Tibial nerve (tissue), 3 donors: ENCODE measurements at regions not wholly inside any gene's neighbourhood (a gene's known extent, or its start where the extent isn't known, plus 50 kb on each side); places are given as distances from the start of the nearest gene placed in this dataset.

Source experiments
- POLR2A ChIP-seq, 2 donors: fragments of 450-650 bp; IDR thresholded peaks; one replicate each; pipeline ENCODE4 v1.6.1; 2017; ENCODE audit warnings: antibody characterized with exemption in 2 of 2, mild to moderate bottlenecking in 2 of 2, moderate library complexity in 2 of 2
- TF ChIP-seq, protein P1 (sequence below), 5 experiments: fragments of 200-600 bp in 3 of 5; fragments of 450-650 bp in 2 of 5; sonication (generic) in 3 of 5; IDR thresholded peaks; one replicate each; pipeline ENCODE4 v1.5.1; 2016 to 2019; ENCODE audit warnings: antibody characterized with exemption in 5 of 5, mild to moderate bottlenecking in 3 of 5, moderate library complexity in 2 of 5

DNA sequence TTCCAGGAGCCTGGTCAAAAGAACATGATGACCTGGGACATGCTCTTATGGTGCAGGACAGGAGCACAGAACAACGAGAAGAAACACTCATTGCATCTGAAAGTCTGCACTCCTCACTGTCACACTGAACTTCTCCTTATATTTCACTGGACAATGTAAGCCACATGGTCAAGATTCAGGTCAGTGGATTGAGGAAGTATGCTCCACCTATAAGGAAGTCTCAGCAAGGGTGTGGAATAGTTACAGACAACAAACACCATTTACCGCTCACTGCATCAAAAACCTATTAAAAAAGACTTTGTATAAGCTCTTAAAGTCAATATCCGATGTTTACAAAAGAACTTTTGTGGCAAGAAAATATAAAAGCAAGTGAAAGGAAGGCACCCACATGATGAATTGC is 153.1 kb upstream of the FOXG1 start:
- TF ChIP-seq, protein P1, sequence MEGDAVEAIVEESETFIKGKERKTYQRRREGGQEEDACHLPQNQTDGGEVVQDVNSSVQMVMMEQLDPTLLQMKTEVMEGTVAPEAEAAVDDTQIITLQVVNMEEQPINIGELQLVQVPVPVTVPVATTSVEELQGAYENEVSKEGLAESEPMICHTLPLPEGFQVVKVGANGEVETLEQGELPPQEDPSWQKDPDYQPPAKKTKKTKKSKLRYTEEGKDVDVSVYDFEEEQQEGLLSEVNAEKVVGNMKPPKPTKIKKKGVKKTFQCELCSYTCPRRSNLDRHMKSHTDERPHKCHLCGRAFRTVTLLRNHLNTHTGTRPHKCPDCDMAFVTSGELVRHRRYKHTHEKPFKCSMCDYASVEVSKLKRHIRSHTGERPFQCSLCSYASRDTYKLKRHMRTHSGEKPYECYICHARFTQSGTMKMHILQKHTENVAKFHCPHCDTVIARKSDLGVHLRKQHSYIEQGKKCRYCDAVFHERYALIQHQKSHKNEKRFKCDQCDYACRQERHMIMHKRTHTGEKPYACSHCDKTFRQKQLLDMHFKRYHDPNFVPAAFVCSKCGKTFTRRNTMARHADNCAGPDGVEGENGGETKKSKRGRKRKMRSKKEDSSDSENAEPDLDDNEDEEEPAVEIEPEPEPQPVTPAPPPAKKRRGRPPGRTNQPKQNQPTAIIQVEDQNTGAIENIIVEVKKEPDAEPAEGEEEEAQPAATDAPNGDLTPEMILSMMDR (IDR thresholded peaks at IDR 0.05) = no peak
- TF ChIP-seq POLR2A (IDR thresholded peaks at IDR 0.05) = no peak
